GM20000 (cell line): ENCODE measurements at regions not wholly inside any gene's neighbourhood (a gene's known extent, or its start where the extent isn't known, plus 50 kb on each side); places are given as distances from the start of the nearest gene placed in this dataset.

Experiments
- DNase-seq: peaks from one replicate; pipeline ENCODE4 v3.0.0; 2012; ENCODE audit warnings: low spot score
- CTCF ChIP-seq: IDR thresholded peaks from 2 replicates; pipeline ENCODE4 v1.5.1; 2012; ENCODE audit warnings: mild to moderate bottlenecking, control low read depth; ENCODE audit errors: extremely low read depth, missing control alignments

GRCh38 chr15:46366360-46367007 lies 731.7 kb downstream of the SQOR start:
- no peak for TF ChIP-seq CTCF
- no peak for DNase-seq

- no peak for TF ChIP-seq CTCF
- DNase-seq, result no peak
These were observed 749.1 kb downstream of the SQOR start for GRCh38 chr15:46383978-46384377.

- no peak for TF ChIP-seq CTCF
- no peak for DNase-seq
These were observed 751.5 kb downstream of the SQOR start for GRCh38 chr15:46386356-46386755.

GRCh38 chr15:46389739-46390138 lies 754.9 kb downstream of the SQOR start:
- no peak for TF ChIP-seq CTCF
- no peak for DNase-seq

GRCh38 chr15:46394463-46394862 lies 759.6 kb downstream of the SQOR start:
- DNase-seq, result no peak
- TF ChIP-seq CTCF, result no peak

GRCh38 chr15:46408312-46408711 lies 773.5 kb downstream of the SQOR start:
- DNase-seq, result no peak
- TF ChIP-seq CTCF, result no peak

- DNase-seq, result no peak
- no peak for TF ChIP-seq CTCF
These were observed 775.0 kb downstream of the SQOR start for GRCh38 chr15:46409841-46410301.
